ENCODE measurements at regions not wholly inside any gene's neighbourhood (a gene's known extent, or its start where the extent isn't known, plus 50 kb on each side); places are given as distances from the start of the nearest gene placed in this dataset.
"Not testable (repeated sequence)": the region's sequence is repeated elsewhere in the genome, so short reads cannot be mapped to it uniquely, and the experiment has no call there.

- DNase-seq = not testable (repeated sequence)
Observed at GRCh38 chr9:65566018-65566417, 109.7 kb upstream of the ZNG1E start.

GRCh38 chr9:65519018-65519417, 156.7 kb upstream of the ZNG1E start:
- not testable (repeated sequence) for DNase-seq

- DNase-seq = not testable (repeated sequence)
Observed at GRCh38 chr9:65514465-65514864, 161.3 kb upstream of the ZNG1E start.

GRCh38 chr9:65507897-65508296, 167.8 kb upstream of the ZNG1E start:
- DNase-seq = not testable (repeated sequence)

GRCh38 chr9:65504686-65505085, 171.0 kb upstream of the ZNG1E start:
- DNase-seq = not testable (repeated sequence)

GRCh38 chr9:65503696-65504095, 172.0 kb upstream of the ZNG1E start:
- not testable (repeated sequence) for DNase-seq

- DNase-seq = not testable (repeated sequence)
Observed at GRCh38 chr9:65482890-65483289, 192.8 kb upstream of the ZNG1E start.

- DNase-seq = not testable (repeated sequence)
Observed at GRCh38 chr9:65481291-65481690, 194.4 kb upstream of the ZNG1E start.

GRCh38 chr9:65474891-65475290, 189.9 kb upstream of the FOXD4L5 start:
- DNase-seq = not testable (repeated sequence)

- DNase-seq = not testable (repeated sequence)
Observed at GRCh38 chr9:65473059-65473822, 188.2 kb upstream of the FOXD4L5 start.

- DNase-seq = not testable (repeated sequence)
Observed at GRCh38 chr9:65471106-65471505, 186.1 kb upstream of the FOXD4L5 start.

GRCh38 chr9:65466911-65467734, 182.1 kb upstream of the FOXD4L5 start:
- DNase-seq = not testable (repeated sequence)

GRCh38 chr9:65465246-65465895, 180.4 kb upstream of the FOXD4L5 start:
- DNase-seq = not testable (repeated sequence)

GRCh38 chr9:65462476-65462875, 177.5 kb upstream of the FOXD4L5 start:
- not testable (repeated sequence) for DNase-seq

GRCh38 chr9:65459756-65460320, 174.8 kb upstream of the FOXD4L5 start:
- no peak for DNase-seq

- DNase-seq = no peak
Observed at GRCh38 chr9:65458992-65459391, 174.0 kb upstream of the FOXD4L5 start.

- DNase-seq = no peak
Observed at GRCh38 chr9:65458465-65458864, 173.5 kb upstream of the FOXD4L5 start.

- DNase-seq = not testable (repeated sequence)
Observed at GRCh38 chr9:65456991-65457390, 172.0 kb upstream of the FOXD4L5 start.

- not testable (repeated sequence) for DNase-seq
Observed at GRCh38 chr9:65455751-65456647, 171.0 kb upstream of the FOXD4L5 start.

- not testable (repeated sequence) for DNase-seq
Observed at GRCh38 chr9:65455136-65455535, 170.1 kb upstream of the FOXD4L5 start.

GRCh38 chr9:65454666-65455065, 169.7 kb upstream of the FOXD4L5 start:
- DNase-seq = not testable (repeated sequence)

- not testable (repeated sequence) for DNase-seq
Observed at GRCh38 chr9:65454034-65454433, 169.0 kb upstream of the FOXD4L5 start.

Measured in inflammatory macrophage treated with lipopolysaccharide for 4 hours (primary cell).